SU-DHL-6 (cell line): ENCODE measurements at regions not wholly inside any gene's neighbourhood (a gene's known extent, or its start where the extent isn't known, plus 50 kb on each side); places are given as distances from the start of the nearest gene placed in this dataset.

Experiments
- H2AFZ ChIP-seq: fragments of 200-600 bp; sonication (generic); 2 replicates; pipeline ENCODE4 v1.6.1; 2014; ENCODE audit warnings: low read depth, mild to moderate bottlenecking, moderate library complexity, mixed read lengths, antibody characterized with exemption, low read length; ENCODE audit not compliant: severe bottlenecking
- H3F3A ChIP-seq: fragments of 200-600 bp; shearing (Covaris generic); 2 replicates; pipeline ENCODE4 v1.6.0; 2016; ENCODE audit warnings: antibody characterized with exemption, mild to moderate bottlenecking; ENCODE audit not compliant: insufficient read depth
- H3K27ac ChIP-seq: fragments of 200-600 bp; sonication (generic); 2 replicates; pipeline ENCODE4 v1.5.1; 2016; ENCODE audit warnings: low read depth, mild to moderate bottlenecking, low read length, moderate library complexity, mixed read lengths
- H3K27me3 ChIP-seq: fragments of 200-600 bp; sonication (generic), shearing (Covaris generic); 2 replicates; pipeline ENCODE4 v1.6.0; 2014; ENCODE audit warnings: mild to moderate bottlenecking, low read length
- H3K36me3 ChIP-seq: fragments of 200-600 bp; sonication (generic); 2 replicates; pipeline ENCODE4 v1.6.1; 2014; ENCODE audit warnings: mild to moderate bottlenecking, low read length, mixed read lengths
- H3K4me2 ChIP-seq: fragments of 300-600, 200-600 bp; shearing (Covaris generic), sonication (generic); 2 replicates; pipeline ENCODE4 v1.6.0; 2014; ENCODE audit warnings: low read length, low read depth, mild to moderate bottlenecking; ENCODE audit not compliant: poor library complexity, severe bottlenecking
- H3K4me3 ChIP-seq: fragments of 200-600 bp; sonication (generic); 2 replicates; pipeline ENCODE4 v1.5.1; 2014; ENCODE audit warnings: antibody characterized with exemption, low read length, mild to moderate bottlenecking, mixed read lengths; ENCODE audit not compliant: insufficient read depth, poor library complexity, severe bottlenecking
- H3K79me2 ChIP-seq: fragments of 200-600 bp; sonication (generic); 2 replicates; pipeline ENCODE4 v1.6.1; 2014; ENCODE audit warnings: mild to moderate bottlenecking, low read length, moderate library complexity; ENCODE audit not compliant: insufficient read depth
- H3K9ac ChIP-seq: fragments of 200-600 bp; sonication (generic); 2 replicates; pipeline ENCODE4 v1.7.0; 2014; ENCODE audit warnings: mild to moderate bottlenecking, low read length
- H3K9me2 ChIP-seq: fragments of 200-600 bp; sonication (generic); replicated peaks from 2 replicates; pipeline ENCODE4 v1.6.1; 2014; ENCODE audit warnings: low read length; ENCODE audit not compliant: insufficient read depth
- H3K9me3 ChIP-seq: fragments of 200-600 bp; sonication (generic); 2 replicates; pipeline ENCODE4 v1.6.1; 2014; ENCODE audit warnings: low read length, mixed read lengths; ENCODE audit not compliant: insufficient read depth
- H4K20me1 ChIP-seq: fragments of 200-600 bp; sonication (generic); 2 replicates; pipeline ENCODE4 v1.6.1; 2014; ENCODE audit warnings: low read depth, mild to moderate bottlenecking, antibody characterized with exemption, low read length, moderate library complexity, mixed read lengths
- EZH2phosphoT487 ChIP-seq: fragments of 200-600 bp; sonication (generic), shearing (Covaris generic); conservative IDR thresholded peaks from 2 replicates; pipeline ENCODE4 v1.6.1; 2018; ENCODE audit warnings: mild to moderate bottlenecking, antibody characterized with exemption, low read length, moderate library complexity, mixed read lengths
- TF ChIP-seq, protein P1 (sequence below): fragments of 200-600 bp; sonication (generic); IDR thresholded peaks from one replicate; pipeline ENCODE4 v1.5.1; 2017; ENCODE audit warnings: antibody characterized with exemption, mild to moderate bottlenecking, low read length, moderate library complexity; ENCODE audit not compliant: insufficient read depth, poor library complexity, severe bottlenecking

DNA sequence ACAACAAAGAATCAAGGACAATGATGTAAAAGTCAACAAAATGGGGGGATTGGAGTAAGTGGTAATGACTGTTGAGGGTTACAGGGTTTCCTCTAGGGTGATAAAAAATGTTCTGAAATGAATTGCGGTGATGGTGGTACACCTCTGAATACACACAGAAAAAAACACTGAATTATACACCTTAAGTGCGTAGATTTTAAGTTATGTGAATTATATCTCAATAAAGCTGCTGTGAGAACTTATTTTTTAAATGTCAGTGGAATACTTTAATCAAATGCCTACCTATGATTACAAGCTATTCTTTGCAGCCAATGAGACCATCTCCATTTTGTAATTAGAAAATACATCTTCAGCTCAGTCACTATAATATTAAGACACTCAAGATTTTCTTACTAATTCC, 53.5 kb downstream of the ZNF608 start:
- Histone ChIP-seq H3K4me2 (no peak overlapping the region), H3K9me2 (no peaks in the 10 kb centered on the region), H3K27ac (no peak overlapping the region), H3K9me3 (no peaks in the 10 kb centered on the region), H3K4me3 (no peak overlapping the region), H3K9ac (no peak overlapping the region), H3F3A (no peaks in the 10 kb centered on the region), H3K36me3 (peaks cover 16% of the 10 kb centered on the region; the same call in 1 of the 2 replicates), H2AFZ (no peak overlapping the region), H4K20me1 (peaks cover 5% of the 10 kb centered on the region; the same call in 1 of the 2 replicates), H3K27me3 (no peaks in the 10 kb centered on the region), H3K79me2 (peaks cover 97% of the 10 kb centered on the region)
- TF ChIP-seq EZH2phosphoT487, result no peak
- TF ChIP-seq, protein P1, sequence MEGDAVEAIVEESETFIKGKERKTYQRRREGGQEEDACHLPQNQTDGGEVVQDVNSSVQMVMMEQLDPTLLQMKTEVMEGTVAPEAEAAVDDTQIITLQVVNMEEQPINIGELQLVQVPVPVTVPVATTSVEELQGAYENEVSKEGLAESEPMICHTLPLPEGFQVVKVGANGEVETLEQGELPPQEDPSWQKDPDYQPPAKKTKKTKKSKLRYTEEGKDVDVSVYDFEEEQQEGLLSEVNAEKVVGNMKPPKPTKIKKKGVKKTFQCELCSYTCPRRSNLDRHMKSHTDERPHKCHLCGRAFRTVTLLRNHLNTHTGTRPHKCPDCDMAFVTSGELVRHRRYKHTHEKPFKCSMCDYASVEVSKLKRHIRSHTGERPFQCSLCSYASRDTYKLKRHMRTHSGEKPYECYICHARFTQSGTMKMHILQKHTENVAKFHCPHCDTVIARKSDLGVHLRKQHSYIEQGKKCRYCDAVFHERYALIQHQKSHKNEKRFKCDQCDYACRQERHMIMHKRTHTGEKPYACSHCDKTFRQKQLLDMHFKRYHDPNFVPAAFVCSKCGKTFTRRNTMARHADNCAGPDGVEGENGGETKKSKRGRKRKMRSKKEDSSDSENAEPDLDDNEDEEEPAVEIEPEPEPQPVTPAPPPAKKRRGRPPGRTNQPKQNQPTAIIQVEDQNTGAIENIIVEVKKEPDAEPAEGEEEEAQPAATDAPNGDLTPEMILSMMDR, result no peak

DNA sequence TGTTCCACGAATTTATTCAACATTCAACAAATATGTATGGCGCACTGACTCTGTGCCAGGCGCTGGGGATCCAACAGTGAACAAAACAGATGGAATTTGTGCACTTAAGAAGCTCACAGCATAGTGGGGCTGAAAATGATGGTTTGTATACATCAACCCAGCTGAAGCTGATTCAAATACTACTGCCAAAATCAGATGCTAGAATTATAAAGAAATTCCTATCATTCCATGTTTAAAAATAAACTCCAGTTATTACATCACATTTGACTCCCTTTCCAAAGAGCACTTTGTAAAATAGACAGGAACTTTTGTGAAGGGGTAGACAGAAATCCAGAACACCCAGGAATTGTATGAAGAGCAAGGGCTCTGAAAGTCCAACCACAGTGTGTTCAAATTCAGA, 54.1 kb downstream of the ZNF608 start:
- peaks cover 16% of the 10 kb centered on the region; the same call in 1 of the 2 replicates for H3K36me3 ChIP-seq
- H3K4me3 ChIP-seq, result no peak overlapping the region
- peaks cover 97% of the 10 kb centered on the region for H3K79me2 ChIP-seq
- no peak overlapping the region for H3K9ac ChIP-seq
- H3F3A ChIP-seq, result no peaks in the 10 kb centered on the region
- no peaks in the 10 kb centered on the region for H3K27me3 ChIP-seq
- TF ChIP-seq, protein P1, result no peak
- TF ChIP-seq EZH2phosphoT487, result no peak
- no peak overlapping the region for H2AFZ ChIP-seq
- peaks cover 5% of the 10 kb centered on the region; the same call in 1 of the 2 replicates for H4K20me1 ChIP-seq
- H3K27ac ChIP-seq, result no peak overlapping the region
- no peak overlapping the region for H3K4me2 ChIP-seq
- H3K9me3 ChIP-seq, result no peaks in the 10 kb centered on the region
- H3K9me2 ChIP-seq, result no peaks in the 10 kb centered on the region

DNA sequence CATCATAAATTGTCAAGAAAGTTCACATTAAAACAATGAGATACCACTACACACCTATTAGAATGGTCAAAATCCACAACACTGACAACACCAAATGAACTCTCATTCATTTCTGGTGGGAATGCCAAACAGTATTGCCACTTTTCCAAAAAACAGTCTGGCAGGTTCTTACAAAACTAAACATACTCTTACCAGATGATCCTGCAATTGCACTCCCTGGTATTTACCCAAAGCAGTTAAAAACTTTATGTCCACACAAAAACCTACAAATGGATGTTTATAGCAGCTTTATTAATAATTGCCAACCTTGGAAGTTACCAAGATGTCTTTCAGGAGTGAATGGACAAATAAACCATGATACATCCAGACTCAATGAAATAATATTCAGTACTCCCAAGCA, 56.8 kb downstream of the ZNF608 start:
- no peaks in the 10 kb centered on the region for H3K9me3 ChIP-seq
- no peak overlapping the region for H3K27ac ChIP-seq
- H3K9ac ChIP-seq, result no peak overlapping the region
- H3K4me2 ChIP-seq, result no peak overlapping the region
- no peak overlapping the region for H3K4me3 ChIP-seq
- peaks cover 16% of the 10 kb centered on the region; the same call in 1 of the 2 replicates for H3K36me3 ChIP-seq
- H3F3A ChIP-seq, result no peaks in the 10 kb centered on the region
- peaks cover 10% of the 10 kb centered on the region for H4K20me1 ChIP-seq
- no peaks in the 10 kb centered on the region for H3K9me2 ChIP-seq
- H2AFZ ChIP-seq, result no peak overlapping the region
- TF ChIP-seq, protein P1, result no peak
- no peak for TF ChIP-seq EZH2phosphoT487
- no peaks in the 10 kb centered on the region for H3K27me3 ChIP-seq
- peaks cover 97% of the 10 kb centered on the region for H3K79me2 ChIP-seq
